GM19238 (cell line): ENCODE measurements at regions not wholly inside any gene's neighbourhood (a gene's known extent, or its start where the extent isn't known, plus 50 kb on each side); places are given as distances from the start of the nearest gene placed in this dataset.

Experiments used
- DNase-seq: peaks from one replicate; pipeline ENCODE4 v3.0.0; 2011; ENCODE audit warnings: low spot score; ENCODE audit not compliant: insufficient read length

- DNase-seq, result no peak
These were observed 265.8 kb upstream of the SEMA3D start for GRCh38 chr7:85452674-85453073.

GRCh38 chr7:85449478-85449877 lies 262.6 kb upstream of the SEMA3D start:
- no peak for DNase-seq

DNA sequence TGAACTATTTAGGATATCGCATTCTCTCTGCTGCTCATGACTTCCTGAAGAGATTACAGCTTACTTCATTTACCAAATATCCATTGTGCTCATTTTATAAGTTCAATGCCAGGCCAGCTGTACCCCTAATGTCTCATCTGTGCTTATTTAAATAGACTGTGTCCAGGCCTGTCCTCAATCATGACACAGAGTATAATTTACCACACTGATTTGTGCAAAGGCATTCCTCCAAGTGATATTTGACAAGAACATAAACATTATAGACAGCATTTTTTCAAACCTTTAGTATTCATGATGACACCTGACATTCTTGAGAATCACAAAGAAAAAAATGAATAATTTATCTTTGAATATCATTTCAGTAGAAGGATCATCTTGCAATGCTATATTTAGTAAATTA lies 260.1 kb upstream of the SEMA3D start:
- no peak for DNase-seq

GRCh38 chr7:85426487-85426960 lies 239.7 kb upstream of the SEMA3D start:
- no peak for DNase-seq

- DNase-seq, result no peak
These were observed 237.4 kb upstream of the SEMA3D start for GRCh38 chr7:85424298-85424697.

GRCh38 chr7:85423209-85423895 lies 236.5 kb upstream of the SEMA3D start:
- DNase-seq, result no peak

- no peak for DNase-seq
These were observed 228.9 kb upstream of the SEMA3D start for GRCh38 chr7:85415743-85416142.

- DNase-seq, result no peak
These were observed 226.9 kb upstream of the SEMA3D start for GRCh38 chr7:85413718-85414117.

GRCh38 chr7:85412912-85413311 lies 226.1 kb upstream of the SEMA3D start:
- DNase-seq, result no peak

GRCh38 chr7:85407391-85407790 lies 220.5 kb upstream of the SEMA3D start:
- DNase-seq, result no peak

DNA sequence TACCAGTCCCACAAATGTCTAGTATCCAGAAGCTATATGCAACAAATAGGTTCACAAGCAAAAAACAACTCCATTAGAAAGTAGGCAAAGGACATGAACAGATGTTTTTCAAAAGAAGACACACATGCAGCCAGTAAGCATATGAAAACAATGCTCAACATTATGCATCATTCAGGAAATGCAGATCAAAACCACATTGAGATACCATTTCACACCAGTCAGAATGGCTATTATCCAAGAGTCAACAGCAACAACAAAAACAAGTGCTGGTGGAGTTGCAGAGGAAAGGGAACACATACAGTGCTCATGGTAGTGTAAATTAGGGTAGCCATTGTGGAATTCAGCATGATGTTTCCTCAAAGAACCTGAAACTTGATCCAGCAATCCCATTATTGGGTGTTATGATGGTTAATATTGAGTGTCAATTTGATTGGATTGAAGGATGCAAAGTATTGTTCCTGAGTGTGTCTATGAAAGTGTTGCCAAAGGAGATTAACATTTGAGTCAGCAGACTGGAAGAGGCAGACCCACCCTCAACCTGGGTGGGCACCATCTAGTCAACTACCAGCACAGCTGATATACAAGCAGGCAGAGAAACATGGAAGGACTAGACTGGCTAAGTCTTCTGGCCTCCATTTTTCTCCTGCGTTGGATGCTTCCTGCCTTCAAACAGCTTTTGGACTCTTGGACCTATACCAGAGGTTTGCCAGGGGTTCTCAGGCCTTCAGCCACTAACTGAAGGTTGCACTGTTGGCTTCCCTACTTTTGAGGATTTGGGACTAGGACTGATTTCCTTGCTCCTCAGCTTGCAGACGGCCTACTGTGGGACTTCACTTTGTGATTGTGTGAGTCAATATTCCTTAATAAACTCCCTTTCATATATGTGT lies 218.4 kb upstream of the SEMA3D start:
- DNase-seq, result no peak

- no peak for DNase-seq
These were observed 209.8 kb upstream of the SEMA3D start for GRCh38 chr7:85396676-85397075.

DNA sequence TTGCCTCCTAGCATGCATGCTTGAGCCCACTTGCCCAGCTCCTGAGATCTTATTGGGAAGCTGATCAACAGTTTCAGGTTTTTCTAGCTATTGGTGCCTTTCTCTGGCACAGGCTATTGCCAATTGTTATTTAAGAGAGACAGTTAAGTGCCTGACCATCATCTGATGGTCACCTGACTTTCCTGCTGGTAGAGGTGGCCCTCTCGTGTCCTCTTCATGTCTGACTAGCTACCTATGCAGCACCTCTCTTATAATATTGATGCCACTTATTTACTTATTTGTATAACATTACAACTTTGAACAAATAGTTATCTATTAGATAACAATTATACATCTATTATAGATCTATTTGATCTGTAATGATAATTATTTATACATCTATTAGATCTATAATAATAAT lies 205.9 kb upstream of the SEMA3D start:
- no peak for DNase-seq

DNA sequence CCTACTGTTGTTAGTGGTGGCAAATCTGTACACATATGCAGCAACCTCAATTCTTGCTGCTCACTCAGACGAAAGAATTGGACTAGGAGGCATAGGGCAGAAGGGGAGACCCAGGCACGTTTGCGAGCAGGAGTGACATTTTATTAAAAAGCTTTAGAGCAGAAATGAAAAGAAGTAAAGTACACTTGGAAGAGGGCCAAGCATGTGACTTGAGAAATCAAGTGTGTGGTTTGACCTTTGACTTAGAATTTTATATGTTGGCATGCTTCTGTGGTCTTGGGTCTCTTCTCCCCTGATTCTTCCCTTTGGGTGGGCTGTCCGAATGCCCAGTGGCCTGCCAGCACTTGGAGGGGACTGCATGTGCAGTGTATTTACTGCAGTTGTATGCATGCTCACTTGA lies 205.5 kb upstream of the SEMA3D start:
- DNase-seq, result no peak

GRCh38 chr7:85386460-85386859 lies 199.6 kb upstream of the SEMA3D start:
- no peak for DNase-seq

DNA sequence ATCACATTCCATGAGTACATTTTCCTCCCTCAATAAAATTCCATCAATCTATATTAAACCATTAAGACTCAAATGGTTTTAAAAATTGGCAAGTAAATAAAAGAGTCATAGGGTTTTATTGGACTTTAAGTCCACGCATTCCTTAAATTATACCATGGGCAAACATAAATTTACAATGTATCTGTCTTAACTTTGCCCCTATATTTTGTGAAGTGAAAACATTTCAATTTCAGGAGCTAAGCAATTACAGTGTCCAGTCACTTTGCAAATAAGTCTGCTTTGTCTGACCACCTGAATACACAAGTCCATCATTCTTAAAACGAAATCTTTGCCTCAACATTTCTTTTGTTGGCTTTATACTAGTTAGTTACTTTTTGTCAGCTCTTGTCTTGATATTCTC lies 197.5 kb upstream of the SEMA3D start:
- DNase-seq, result no peak

DNA sequence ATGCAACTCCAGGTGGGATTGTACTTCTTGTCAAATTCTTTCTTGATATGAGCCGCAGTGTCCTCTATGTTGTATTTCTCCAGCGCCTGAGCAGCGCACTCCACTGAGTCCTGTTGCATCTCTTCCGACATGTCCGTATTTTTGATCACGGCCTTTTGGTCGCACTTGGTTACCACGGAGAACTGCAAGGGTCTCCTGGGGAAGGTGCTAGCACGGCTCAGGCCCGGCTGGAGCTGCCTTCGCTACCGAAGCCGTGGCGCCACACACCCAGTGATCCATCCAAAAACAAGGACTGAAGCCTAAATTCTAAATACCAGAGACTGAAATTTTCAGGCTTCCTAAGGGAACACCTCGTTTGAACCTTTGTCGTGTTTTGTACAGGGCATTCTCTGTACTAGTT lies 194.4 kb upstream of the SEMA3D start:
- no peak for DNase-seq

- DNase-seq, result no peak
These were observed 189.7 kb upstream of the SEMA3D start for GRCh38 chr7:85376589-85376988.

GRCh38 chr7:85356916-85357315 lies 170.1 kb upstream of the SEMA3D start:
- no peak for DNase-seq

DNA sequence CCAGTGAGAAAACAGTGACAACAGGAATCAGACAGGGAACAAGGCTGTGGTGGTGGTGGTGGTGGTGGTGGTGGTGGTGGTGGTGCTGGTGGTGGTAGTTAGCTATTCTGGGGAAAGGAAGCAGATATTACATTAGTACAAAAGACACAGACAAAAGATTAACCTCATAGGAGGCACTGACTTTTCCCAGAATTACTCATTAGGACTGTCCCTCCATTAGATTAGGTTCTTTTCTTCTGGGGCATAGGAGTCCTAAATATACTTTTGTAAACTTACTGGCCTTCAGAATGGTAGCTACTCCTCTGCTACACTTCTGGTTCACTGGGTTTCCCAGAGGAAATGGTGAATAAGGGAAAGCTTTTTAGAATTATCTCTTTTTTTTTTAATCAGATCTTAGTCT lies 156.6 kb upstream of the SEMA3D start:
- DNase-seq, result no peak

DNA sequence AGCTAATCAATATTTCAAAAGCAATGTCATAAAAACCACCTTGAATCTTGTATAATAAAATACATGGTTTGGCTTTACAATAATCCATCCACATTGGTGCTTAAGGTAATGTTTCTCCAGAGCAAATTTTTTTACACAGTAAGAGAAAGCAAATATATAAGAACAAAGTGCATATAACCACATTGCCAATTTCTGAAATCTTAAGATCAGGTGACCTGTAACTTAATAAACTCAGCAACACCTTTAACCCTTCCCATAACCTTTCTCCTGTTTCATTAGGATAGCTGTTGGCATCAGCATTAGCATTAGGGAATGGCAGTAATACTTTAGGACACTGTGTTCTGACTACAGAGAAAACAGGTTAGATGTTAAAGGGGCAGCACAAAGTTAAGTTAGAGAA lies 155.9 kb upstream of the SEMA3D start:
- DNase-seq, result no peak

- DNase-seq, result no peak
These were observed 155.1 kb upstream of the SEMA3D start for GRCh38 chr7:85341973-85342372.

- DNase-seq, result no peak
These were observed 154.3 kb upstream of the SEMA3D start for GRCh38 chr7:85341121-85341520.
